ENCODE measurements at regions not wholly inside any gene's neighbourhood (a gene's known extent, or its start where the extent isn't known, plus 50 kb on each side); places are given as distances from the start of the nearest gene placed in this dataset.
"Not testable (repeated sequence)": the region's sequence is repeated elsewhere in the genome, so short reads cannot be mapped to it uniquely, and the experiment has no call there.

DNA sequence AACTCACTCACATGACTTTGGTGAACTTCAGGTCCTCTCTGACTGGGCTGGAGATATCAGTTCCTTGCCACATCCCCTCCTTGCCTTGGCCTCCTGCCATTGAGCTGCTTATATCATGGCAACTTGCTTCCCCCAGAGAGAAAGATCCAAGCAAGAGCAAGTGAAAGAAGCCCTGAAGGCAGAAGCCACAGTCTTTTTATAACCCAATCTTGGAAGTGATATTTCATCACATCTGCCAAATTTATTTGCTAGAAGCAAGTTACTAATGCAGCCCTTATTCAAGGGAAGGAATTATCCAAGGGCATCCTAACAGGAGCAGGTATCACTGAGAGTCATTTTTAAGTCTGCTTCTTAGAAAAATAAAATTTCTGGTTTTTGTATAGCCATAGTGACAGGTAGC lies 127.8 kb downstream of the SLC38A4 start:
- ATAC-seq: no peak
- no peak overlapping the region for H3K4me3 ChIP-seq
- no peaks in the 10 kb centered on the region for H3K36me3 ChIP-seq (replicated peaks in 1 of 2; ENCODE audit: insufficient read depth in 1 of 2, low read depth in 2 of 2)
- peaks cover 0 to 5% (median 0%) of the 10 kb centered on the region in 3 donors for H3K9me3 ChIP-seq
- H3K27ac ChIP-seq: no peak overlapping the region
- no peak for DNase-seq
- TF ChIP-seq, protein P1, sequence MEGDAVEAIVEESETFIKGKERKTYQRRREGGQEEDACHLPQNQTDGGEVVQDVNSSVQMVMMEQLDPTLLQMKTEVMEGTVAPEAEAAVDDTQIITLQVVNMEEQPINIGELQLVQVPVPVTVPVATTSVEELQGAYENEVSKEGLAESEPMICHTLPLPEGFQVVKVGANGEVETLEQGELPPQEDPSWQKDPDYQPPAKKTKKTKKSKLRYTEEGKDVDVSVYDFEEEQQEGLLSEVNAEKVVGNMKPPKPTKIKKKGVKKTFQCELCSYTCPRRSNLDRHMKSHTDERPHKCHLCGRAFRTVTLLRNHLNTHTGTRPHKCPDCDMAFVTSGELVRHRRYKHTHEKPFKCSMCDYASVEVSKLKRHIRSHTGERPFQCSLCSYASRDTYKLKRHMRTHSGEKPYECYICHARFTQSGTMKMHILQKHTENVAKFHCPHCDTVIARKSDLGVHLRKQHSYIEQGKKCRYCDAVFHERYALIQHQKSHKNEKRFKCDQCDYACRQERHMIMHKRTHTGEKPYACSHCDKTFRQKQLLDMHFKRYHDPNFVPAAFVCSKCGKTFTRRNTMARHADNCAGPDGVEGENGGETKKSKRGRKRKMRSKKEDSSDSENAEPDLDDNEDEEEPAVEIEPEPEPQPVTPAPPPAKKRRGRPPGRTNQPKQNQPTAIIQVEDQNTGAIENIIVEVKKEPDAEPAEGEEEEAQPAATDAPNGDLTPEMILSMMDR (IDR thresholded peaks at IDR 0.05): no peak
- TF ChIP-seq POLR2A (IDR thresholded peaks at IDR 0.05): no peak
- no peaks in the 10 kb centered on the region for H3K4me1 ChIP-seq
- intact Hi-C loops (cut with DNase I): no loop called here
- no peaks in the 10 kb centered on the region for H3K27me3 ChIP-seq

DNA sequence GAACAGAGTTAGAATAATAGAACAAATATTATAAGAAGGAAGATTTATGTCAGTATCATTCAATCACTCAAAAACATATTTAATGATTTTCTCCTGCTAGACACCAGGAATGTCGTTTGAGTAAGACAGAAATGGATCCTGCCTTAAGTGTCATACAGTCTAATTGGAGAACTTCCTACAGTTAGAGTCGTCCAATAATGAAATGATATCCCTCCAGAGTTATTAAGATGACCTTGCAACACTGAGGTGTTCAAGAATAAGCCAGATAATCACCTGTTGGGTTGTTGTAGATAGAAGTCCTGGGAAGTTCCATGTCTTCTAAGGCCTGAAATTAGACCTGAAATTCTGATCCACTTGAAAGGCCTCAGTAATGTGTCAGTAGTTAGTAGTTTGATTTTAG lies 132.3 kb downstream of the SLC38A4 start:
- WGBS, 2 donors: 62 to 70% methylated on average over 2 of the region's 2 CpGs
- intact Hi-C loops (cut with DNase I): no loop called here
- no peak for ATAC-seq

DNA sequence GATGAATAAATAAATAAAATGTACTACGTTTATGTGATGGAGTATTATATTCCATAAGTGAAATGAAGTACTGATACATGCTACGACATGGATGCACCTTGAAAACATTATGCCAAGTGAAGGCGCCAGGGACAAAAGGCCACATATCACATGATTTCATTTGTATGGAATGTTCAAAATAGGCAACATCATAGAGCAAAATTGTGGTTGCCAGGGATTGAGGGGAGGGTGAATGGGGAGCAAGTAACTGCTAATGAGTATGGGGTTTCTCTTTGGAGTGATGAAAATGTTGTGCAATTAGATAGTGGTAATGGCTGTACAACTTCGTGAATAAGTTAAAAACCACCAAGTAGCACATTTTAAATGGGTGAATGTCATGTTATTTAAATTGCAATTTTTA lies 132.8 kb downstream of the SLC38A4 start:
- intact Hi-C loops (cut with DNase I): no loop called here
- ATAC-seq: no peak

More for the DNA sequence above, 132.3 kb downstream of the SLC38A4 start:
- DNase-seq: no peak
- Histone ChIP-seq H3K4me1 (no peaks in the 10 kb centered on the region), H3K27me3 (no peaks in the 10 kb centered on the region), H3K36me3 (replicated peaks in 1 of 2; ENCODE audit: insufficient read depth in 1 of 2, low read depth in 2 of 2) (no peaks in the 10 kb centered on the region), H3K27ac (no peak overlapping the region), H3K4me3 (no peak overlapping the region), H3K9me3 (peaks cover 0 to 5% (median 0%) of the 10 kb centered on the region in 3 donors)
- TF ChIP-seq POLR2A (IDR thresholded peaks at IDR 0.05): no peak
- TF ChIP-seq, protein P1 (IDR thresholded peaks at IDR 0.05): no peak

DNA sequence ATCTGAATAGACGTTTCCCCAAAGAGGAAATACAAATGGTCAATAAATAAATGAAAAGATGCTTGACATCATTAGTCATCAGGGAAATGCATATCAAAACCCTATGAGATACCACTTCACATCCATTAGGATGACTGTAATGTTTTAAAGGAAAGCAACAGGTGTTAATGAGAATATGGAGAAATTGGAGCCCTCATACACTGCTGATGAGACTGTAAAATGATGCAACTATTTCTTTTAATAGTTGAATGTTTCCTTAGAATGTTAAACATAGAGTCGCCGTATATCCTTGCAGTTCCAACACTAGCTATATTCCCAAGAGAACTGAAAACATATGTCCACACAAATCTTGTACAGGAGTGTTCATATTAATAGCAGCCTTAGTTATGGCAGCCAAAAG lies 133.2 kb downstream of the SLC38A4 start:
- Histone ChIP-seq H3K27ac (no peak overlapping the region), H3K27me3 (no peaks in the 10 kb centered on the region), H3K4me1 (no peaks in the 10 kb centered on the region), H3K4me3 (no peak overlapping the region), H3K36me3 (replicated peaks in 1 of 2; ENCODE audit: insufficient read depth in 1 of 2, low read depth in 2 of 2) (no peaks in the 10 kb centered on the region), H3K9me3 (no peaks in the 10 kb centered on the region)
- WGBS, 2 donors: 82 to 85% methylated on average over 3 of the region's 3 CpGs
- no peak for ATAC-seq
- TF ChIP-seq, protein P1 (IDR thresholded peaks at IDR 0.05): no peak
- TF ChIP-seq POLR2A (IDR thresholded peaks at IDR 0.05): no peak
- intact Hi-C loops (cut with DNase I): no loop called here
- no peak for DNase-seq

More for the DNA sequence above, 132.8 kb downstream of the SLC38A4 start:
- Histone ChIP-seq H3K36me3 (replicated peaks in 1 of 2; ENCODE audit: insufficient read depth in 1 of 2, low read depth in 2 of 2) (no peaks in the 10 kb centered on the region), H3K27ac (no peak overlapping the region), H3K4me1 (no peaks in the 10 kb centered on the region), H3K4me3 (no peak overlapping the region), H3K9me3 (peaks cover 0 to 2% (median 0%) of the 10 kb centered on the region in 3 donors), H3K27me3 (no peaks in the 10 kb centered on the region)
- WGBS, 2 donors: 80 to 82% methylated on average over 4 of the region's 4 CpGs
- no peak for TF ChIP-seq POLR2A (IDR thresholded peaks at IDR 0.05)
- TF ChIP-seq, protein P1 (IDR thresholded peaks at IDR 0.05): no peak
- DNase-seq: no peak

DNA sequence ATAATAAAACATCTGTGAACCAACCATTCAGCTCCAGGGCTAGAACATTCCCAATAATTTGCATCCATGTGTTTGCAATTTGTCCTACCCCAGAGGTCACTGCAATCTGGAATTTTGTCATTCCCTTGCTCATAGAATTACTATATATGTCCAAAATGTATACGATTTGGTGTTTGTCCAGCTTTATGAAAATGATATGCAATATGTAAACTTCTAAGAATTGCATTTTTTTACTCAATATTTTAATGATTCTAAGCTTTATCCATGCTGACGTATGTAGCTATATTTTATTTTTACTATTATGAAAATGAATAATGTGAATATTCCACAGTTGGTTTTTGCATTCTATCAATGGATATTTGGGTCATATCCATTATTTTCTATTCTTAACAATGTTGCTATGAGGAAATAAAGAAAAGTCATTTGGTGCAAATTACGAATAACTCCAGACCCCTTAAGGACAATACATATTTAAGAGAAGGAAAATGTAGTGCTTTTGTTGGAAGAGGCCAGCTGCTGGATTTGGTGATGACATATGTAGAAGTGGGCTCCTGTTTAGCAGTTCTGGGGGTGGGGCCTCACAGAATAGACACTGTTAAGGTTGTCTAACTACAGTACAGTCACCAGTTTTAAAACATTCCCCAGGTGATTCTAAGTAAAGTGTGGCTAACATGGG lies 139.4 kb downstream of the SLC38A4 start:
- WGBS, 2 donors: 88 to 90% methylated on average over 3 of the region's 3 CpGs
- H3K36me3 ChIP-seq (replicated peaks in 1 of 2; ENCODE audit: insufficient read depth in 1 of 2, low read depth in 2 of 2): no peaks in the 10 kb centered on the region
- H3K9me3 ChIP-seq: no peaks in the 10 kb centered on the region
- ATAC-seq (no peak), DNase-seq (no peak)
- intact Hi-C loops (cut with DNase I): loop anchor here (10.0 kb wide), 1 partner anchor 238 kb away; no protein-coding TSS in a partner anchor
- H3K27me3 ChIP-seq: no peaks in the 10 kb centered on the region
- H3K4me1 ChIP-seq: no peaks in the 10 kb centered on the region
- no peak overlapping the region for H3K27ac ChIP-seq
- TF ChIP-seq, protein P1 (IDR thresholded peaks at IDR 0.05): no peak
- TF ChIP-seq POLR2A (IDR thresholded peaks at IDR 0.05): no peak
- no peak overlapping the region for H3K4me3 ChIP-seq

DNA sequence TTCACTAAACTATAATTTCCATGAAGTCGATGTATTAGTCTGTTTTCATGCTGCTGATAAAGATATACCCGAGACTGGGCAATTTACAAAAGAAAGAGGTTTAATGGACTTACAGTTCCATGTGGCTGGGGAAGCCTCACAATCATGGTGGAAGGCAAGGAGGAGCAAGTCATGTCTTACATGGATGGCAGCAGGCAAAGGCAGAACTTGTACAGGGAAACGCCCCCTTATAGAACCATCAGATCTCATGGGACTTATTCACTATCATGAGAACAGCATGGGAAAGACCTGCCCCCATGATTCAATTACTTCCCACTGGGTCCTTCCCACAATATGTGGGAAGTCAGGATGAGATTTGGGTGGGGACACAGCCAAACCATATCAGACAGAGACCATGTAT lies 141.6 kb downstream of the SLC38A4 start:
- H3K4me3 ChIP-seq; DNase-seq; H3K27ac ChIP-seq; H3K4me1 ChIP-seq; H3K9me3 ChIP-seq; H3K27me3 ChIP-seq; ATAC-seq; H3K36me3 ChIP-seq (replicated peaks in 1 of 2; ENCODE audit: insufficient read depth in 1 of 2, low read depth in 2 of 2): not testable (repeated sequence)
- intact Hi-C loops (cut with DNase I): loop anchor here (10.0 kb wide), 1 partner anchor 241 kb away; no protein-coding TSS in a partner anchor
- 93 to 97% methylated on average over 3 of the region's 3 CpGs for WGBS, 2 donors

Data from body of pancreas (tissue), 4 donors.